Uterus (tissue), 3 donors: ENCODE measurements at regions not wholly inside any gene's neighbourhood (a gene's known extent, or its start where the extent isn't known, plus 50 kb on each side); places are given as distances from the start of the nearest gene placed in this dataset.

Experiments
- DNase-seq, 2 donors: peaks; one replicate each; pipeline ENCODE4 v3.0.0-alpha.2; 2019 to 2020
- H3K27ac ChIP-seq, 2 donors: fragments of 200-600 bp; sonication (generic); 1 replicate in 1 of 2; 2 replicates in 1 of 2; pipeline ENCODE4 v1.5.1; 2016 to 2018
- H3K27me3 ChIP-seq, 2 donors: fragments of 200-600 bp; sonication (generic); one replicate each; pipeline ENCODE4 v1.5.1; 2018 to 2019; ENCODE audit warnings: control low read depth in 1 of 2
- H3K36me3 ChIP-seq, 2 donors: fragments of 200-600 bp; sonication (generic); one replicate each; pipeline ENCODE4 v1.5.1; 2019; ENCODE audit warnings: control low read depth in 1 of 2
- H3K4me1 ChIP-seq, 2 donors: fragments of 200-600 bp; sonication (generic); one replicate each; pipeline ENCODE4 v1.5.1; 2018 to 2019; ENCODE audit warnings: control low read depth in 1 of 2
- H3K4me3 ChIP-seq, 2 donors: fragments of 200-600 bp; sonication (generic); 1 replicate in 1 of 2; 2 replicates in 1 of 2; pipeline ENCODE4 v1.5.1; 2018 to 2019; ENCODE audit warnings: mild to moderate bottlenecking in 1 of 2
- H3K9me3 ChIP-seq, 2 donors: fragments of 200-600 bp; sonication (generic); one replicate each; pipeline ENCODE4 v1.5.1; 2019; ENCODE audit warnings: control low read depth in 1 of 2
- CTCF ChIP-seq, 4 experiments: fragments of 200-600 bp in 2 of 4; fragments of 450-650 bp in 2 of 4; sonication (generic) in 2 of 4; IDR thresholded peaks; one replicate each; pipeline ENCODE4 v1.5.1; 2016 to 2019; ENCODE audit warnings: antibody characterized with exemption in 4 of 4, mild to moderate bottlenecking in 2 of 4, moderate library complexity in 1 of 4
- POLR2A ChIP-seq, 2 donors: fragments of 450-650 bp; IDR thresholded peaks; one replicate each; pipeline ENCODE4 v1.6.1; 2016; ENCODE audit warnings: antibody characterized with exemption in 2 of 2, mild to moderate bottlenecking in 1 of 2, moderate library complexity in 1 of 2
- intact Hi-C: fragments of 100-400 bp; cut with DNase I; formaldehyde crosslinking; loops from one replicate; pipeline ENCODE4 v1.15.1; 2023; ENCODE audit warnings: low total_unique reads
- donor health status: DM: yes; HTN: yes; CAD: no.

- no peaks in the 10 kb centered on the region for H3K36me3 ChIP-seq
- intact Hi-C loops = no loop called here
- H3K27ac ChIP-seq = no peak overlapping the region
- H3K4me3 ChIP-seq = no peak overlapping the region
- no peaks in the 10 kb centered on the region for H3K9me3 ChIP-seq
- no peaks in the 10 kb centered on the region for H3K4me1 ChIP-seq
- no peaks in the 10 kb centered on the region for H3K27me3 ChIP-seq
- no peak for TF ChIP-seq CTCF (IDR thresholded peaks at IDR 0.05)
- no peak for TF ChIP-seq POLR2A (IDR thresholded peaks at IDR 0.05)
- no peak for DNase-seq
These were observed 189.6 kb downstream of the AACS start for GRCh38 chr12:125254856-125255255.

- H3K9me3 ChIP-seq = no peaks in the 10 kb centered on the region
- TF ChIP-seq POLR2A (IDR thresholded peaks at IDR 0.05) (no peak), CTCF (IDR thresholded peaks at IDR 0.05) (no peak)
- intact Hi-C loops = no loop called here
- H3K27ac ChIP-seq = no peak overlapping the region
- H3K4me3 ChIP-seq = no peak overlapping the region
- H3K27me3 ChIP-seq = no peaks in the 10 kb centered on the region
- H3K4me1 ChIP-seq = no peaks in the 10 kb centered on the region
- H3K36me3 ChIP-seq = no peaks in the 10 kb centered on the region
- no peak for DNase-seq
These were observed 190.8 kb downstream of the AACS start for GRCh38 chr12:125255935-125256633.

- Histone ChIP-seq H3K9me3 (no peaks in the 10 kb centered on the region), H3K27ac (no peak overlapping the region), H3K27me3 (no peaks in the 10 kb centered on the region), H3K4me1 (no peaks in the 10 kb centered on the region), H3K4me3 (no peak overlapping the region), H3K36me3 (no peaks in the 10 kb centered on the region)
- no peak for DNase-seq
- no peak for TF ChIP-seq CTCF (IDR thresholded peaks at IDR 0.05)
- no peak for TF ChIP-seq POLR2A (IDR thresholded peaks at IDR 0.05)
- intact Hi-C loops = no loop called here
These were observed 191.3 kb downstream of the AACS start for GRCh38 chr12:125256634-125256936.

- Histone ChIP-seq H3K27ac (no peak overlapping the region), H3K9me3 (no peaks in the 10 kb centered on the region), H3K36me3 (no peaks in the 10 kb centered on the region), H3K27me3 (no peaks in the 10 kb centered on the region), H3K4me3 (no peak overlapping the region), H3K4me1 (no peaks in the 10 kb centered on the region)
- no peak for DNase-seq
- no peak for TF ChIP-seq CTCF (IDR thresholded peaks at IDR 0.05)
- TF ChIP-seq POLR2A (IDR thresholded peaks at IDR 0.05) = no peak
- intact Hi-C loops = no loop called here
These were observed 194.1 kb downstream of the AACS start for GRCh38 chr12:125259178-125259867.

- Histone ChIP-seq H3K36me3 (no peaks in the 10 kb centered on the region), H3K27ac (no peak overlapping the region), H3K27me3 (no peaks in the 10 kb centered on the region), H3K4me1 (no peaks in the 10 kb centered on the region), H3K9me3 (no peaks in the 10 kb centered on the region), H3K4me3 (no peak overlapping the region)
- intact Hi-C loops = no loop called here
- TF ChIP-seq CTCF (IDR thresholded peaks at IDR 0.05) = no peak
- TF ChIP-seq POLR2A (IDR thresholded peaks at IDR 0.05) = no peak
- DNase-seq = no peak
These were observed 197.6 kb downstream of the AACS start for GRCh38 chr12:125262851-125263250.
